Ascending aorta (tissue), 2 donors: ENCODE measurements at regions not wholly inside any gene's neighbourhood (a gene's known extent, or its start where the extent isn't known, plus 50 kb on each side); places are given as distances from the start of the nearest gene placed in this dataset.

ENCODE experiments used
- DNase-seq, 2 donors: peaks; one replicate each; pipeline ENCODE4 v3.0.0-alpha.2; 2019; ENCODE audit warnings: low spot score in 2 of 2
- H3K27ac ChIP-seq, 2 donors: fragments of 200-600 bp; sonication (generic); one replicate each; pipeline ENCODE4 v1.5.1; 2016 to 2017; ENCODE audit warnings: mild to moderate bottlenecking in 1 of 2
- H3K27me3 ChIP-seq: fragments of 200-600 bp; sonication (generic); one replicate; pipeline ENCODE4 v1.5.1; 2017
- H3K36me3 ChIP-seq, 2 donors: fragments of 200-600 bp; sonication (generic); one replicate each; pipeline ENCODE4 v1.5.1; 2016
- H3K4me1 ChIP-seq, 2 donors: fragments of 200-600 bp; sonication (generic); one replicate each; pipeline ENCODE4 v1.5.1; 2016 to 2017; ENCODE audit warnings: mild to moderate bottlenecking in 1 of 2
- H3K4me3 ChIP-seq, 2 donors: fragments of 200-600 bp; sonication (generic); one replicate each; pipeline ENCODE4 v1.5.1; 2016 to 2017; ENCODE audit warnings: mild to moderate bottlenecking in 1 of 2
- H3K9me3 ChIP-seq, 2 donors: fragments of 200-600 bp; sonication (generic); one replicate each; pipeline ENCODE4 v1.5.1; 2016
- CTCF ChIP-seq, 3 experiments: fragments of 200-600 bp in 2 of 3; fragments of 450-650 bp in 1 of 3; sonication (generic) in 2 of 3; IDR thresholded peaks; one replicate each; pipeline ENCODE4 v1.5.1; 2016 to 2019; ENCODE audit warnings: antibody characterized with exemption in 3 of 3, mild to moderate bottlenecking in 1 of 3, moderate library complexity in 1 of 3
- intact Hi-C: fragments of 100-400 bp; cut with DNase I; formaldehyde crosslinking; loops from one replicate; pipeline ENCODE4 v1.15.1; 2023

GRCh38 chr4:24339260-24339659, 245.1 kb downstream of the DHX15 start:
- Histone ChIP-seq H3K4me3 (no peak overlapping the region), H3K9me3 (no peaks in the 10 kb centered on the region), H3K27ac (no peak overlapping the region), H3K4me1 (no peaks in the 10 kb centered on the region), H3K27me3 (no peaks in the 10 kb centered on the region), H3K36me3 (no peaks in the 10 kb centered on the region)
- no peak for DNase-seq
- TF ChIP-seq CTCF (IDR thresholded peaks at IDR 0.05), result no peak
- intact Hi-C loops, result no loop called here

GRCh38 chr4:24337451-24338190, 246.7 kb downstream of the DHX15 start:
- no peaks in the 10 kb centered on the region for H3K9me3 ChIP-seq
- no peak overlapping the region for H3K27ac ChIP-seq
- no peaks in the 10 kb centered on the region for H3K36me3 ChIP-seq
- H3K4me1 ChIP-seq, result no peaks in the 10 kb centered on the region
- no peak for DNase-seq
- H3K27me3 ChIP-seq, result no peaks in the 10 kb centered on the region
- H3K4me3 ChIP-seq, result no peak overlapping the region
- no peak for TF ChIP-seq CTCF (IDR thresholded peaks at IDR 0.05)
- intact Hi-C loops, result no loop called here

GRCh38 chr4:24335616-24336015, 248.7 kb downstream of the DHX15 start:
- intact Hi-C loops, result no loop called here

GRCh38 chr4:24334906-24335305, 249.4 kb downstream of the DHX15 start:
- no peak overlapping the region for H3K4me3 ChIP-seq
- no peaks in the 10 kb centered on the region for H3K4me1 ChIP-seq
- H3K9me3 ChIP-seq, result no peaks in the 10 kb centered on the region
- no peak overlapping the region for H3K27ac ChIP-seq
- H3K36me3 ChIP-seq, result no peaks in the 10 kb centered on the region
- no peak for TF ChIP-seq CTCF (IDR thresholded peaks at IDR 0.05)
- no peak for DNase-seq
- intact Hi-C loops, result no loop called here
- no peaks in the 10 kb centered on the region for H3K27me3 ChIP-seq

More at GRCh38 chr4:24335616-24336015, 248.7 kb downstream of the DHX15 start:
- Histone ChIP-seq H3K4me1 (no peaks in the 10 kb centered on the region), H3K9me3 (no peaks in the 10 kb centered on the region), H3K27ac (no peak overlapping the region), H3K27me3 (no peaks in the 10 kb centered on the region), H3K36me3 (no peaks in the 10 kb centered on the region), H3K4me3 (no peak overlapping the region)
- no peak for TF ChIP-seq CTCF (IDR thresholded peaks at IDR 0.05)
- DNase-seq, result no peak

GRCh38 chr4:24330573-24330972, 253.8 kb downstream of the DHX15 start:
- no peaks in the 10 kb centered on the region for H3K4me1 ChIP-seq
- no peaks in the 10 kb centered on the region for H3K36me3 ChIP-seq
- DNase-seq, result no peak
- intact Hi-C loops, result no loop called here
- no peaks in the 10 kb centered on the region for H3K27me3 ChIP-seq
- TF ChIP-seq CTCF (IDR thresholded peaks at IDR 0.05), result no peak
- no peak overlapping the region for H3K27ac ChIP-seq
- no peak overlapping the region for H3K4me3 ChIP-seq
- H3K9me3 ChIP-seq, result no peaks in the 10 kb centered on the region

- Histone ChIP-seq H3K9me3 (no peaks in the 10 kb centered on the region), H3K27me3 (no peaks in the 10 kb centered on the region), H3K4me1 (no peaks in the 10 kb centered on the region), H3K36me3 (no peaks in the 10 kb centered on the region), H3K4me3 (no peak overlapping the region), H3K27ac (no peak overlapping the region)
- intact Hi-C loops, result no loop called here
- no peak for DNase-seq
- no peak for TF ChIP-seq CTCF (IDR thresholded peaks at IDR 0.05)
These were observed 254.2 kb downstream of the DHX15 start for GRCh38 chr4:24330172-24330571.
